ENCODE measurements at regions not wholly inside any gene's neighbourhood (a gene's known extent, or its start where the extent isn't known, plus 50 kb on each side); places are given as distances from the start of the nearest gene placed in this dataset.
"Not testable (repeated sequence)": the region's sequence is repeated elsewhere in the genome, so short reads cannot be mapped to it uniquely, and the experiment has no call there.

DNA sequence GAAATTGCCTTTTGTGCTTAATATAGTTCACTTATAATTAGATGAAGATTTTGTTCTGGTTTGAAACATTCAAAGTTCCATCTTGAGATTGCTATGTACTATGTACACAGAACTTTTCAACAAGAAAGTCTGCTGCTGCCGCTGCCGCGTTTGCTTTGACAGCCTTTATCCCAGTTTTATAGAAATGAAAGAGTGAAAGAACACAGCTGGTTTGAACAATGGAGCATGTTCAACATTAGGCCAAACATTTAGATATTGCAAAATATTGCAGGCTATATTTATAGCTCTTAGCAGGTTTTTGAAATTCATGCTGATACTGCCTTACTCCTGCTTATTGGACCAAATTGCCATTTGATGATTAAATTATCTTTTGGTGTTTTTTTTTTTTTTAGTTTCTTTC lies 299.8 kb upstream of the PRKD1 start:
- DNase-seq: no peak

DNA sequence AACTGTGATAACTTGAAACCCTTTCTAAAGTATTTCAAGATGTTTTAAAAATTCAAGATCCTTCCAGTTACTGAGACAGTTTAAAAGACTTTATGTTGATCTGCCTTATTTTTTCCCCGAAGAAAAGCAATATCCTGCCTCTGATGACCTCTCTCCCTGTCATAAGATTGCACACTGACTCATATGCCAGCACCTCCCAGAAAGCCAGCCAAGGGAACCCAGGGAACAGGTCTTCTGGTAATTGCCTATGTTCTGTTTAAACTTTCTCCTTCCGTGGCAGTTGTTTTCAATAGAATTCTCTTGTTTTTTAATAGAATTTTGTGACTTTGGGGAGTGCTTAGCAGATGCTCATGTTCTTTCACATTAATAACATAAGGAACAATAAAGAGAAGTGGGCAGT lies 300.2 kb upstream of the PRKD1 start:
- DNase-seq: no peak

GRCh38 chr14:30230719-30231118 lies 303.1 kb upstream of the PRKD1 start:
- DNase-seq: no peak

- DNase-seq: no peak
These were observed 307.3 kb upstream of the PRKD1 start for GRCh38 chr14:30234966-30235365.

DNA sequence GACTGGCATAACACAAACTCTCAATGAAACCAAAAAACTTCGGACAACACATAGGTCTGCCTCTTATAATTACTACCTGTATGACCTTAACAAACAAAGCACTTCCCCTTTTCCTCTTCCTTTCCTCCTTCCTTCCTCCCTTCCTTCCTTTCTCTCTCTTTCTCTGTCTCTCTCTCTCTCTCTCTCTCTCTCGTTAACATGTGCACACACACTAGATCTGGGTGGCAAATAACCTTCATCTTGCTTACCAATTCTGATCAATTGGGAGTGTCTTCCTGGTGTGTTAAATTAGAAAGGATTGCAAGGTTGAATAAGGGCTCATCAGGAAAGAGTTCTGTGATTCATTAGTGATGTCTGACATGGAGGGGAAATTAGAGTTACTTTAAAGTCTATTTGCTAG lies 307.8 kb upstream of the PRKD1 start:
- DNase-seq: no peak

- DNase-seq: no peak
These were observed 311.3 kb upstream of the PRKD1 start for GRCh38 chr14:30238936-30239335.

DNA sequence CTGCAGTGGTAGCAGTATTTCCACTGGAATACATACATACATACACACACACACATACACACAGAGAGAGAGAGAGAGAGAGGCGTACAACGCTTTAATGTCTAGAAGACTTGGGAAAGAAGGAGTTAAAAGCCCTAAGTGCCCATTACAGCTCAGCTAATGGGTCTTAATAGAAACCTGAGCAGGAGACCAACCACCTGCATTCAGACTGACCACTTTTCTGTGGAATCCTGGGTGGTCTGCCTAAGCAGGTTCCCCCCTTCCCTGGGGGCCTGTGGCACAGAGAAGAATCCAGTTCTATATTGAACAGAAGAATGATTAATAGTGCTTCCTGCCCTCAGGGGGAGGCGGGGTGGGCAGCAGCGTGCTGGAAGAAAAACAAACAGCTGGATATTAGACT lies 312.4 kb upstream of the PRKD1 start:
- no peak for DNase-seq

DNA sequence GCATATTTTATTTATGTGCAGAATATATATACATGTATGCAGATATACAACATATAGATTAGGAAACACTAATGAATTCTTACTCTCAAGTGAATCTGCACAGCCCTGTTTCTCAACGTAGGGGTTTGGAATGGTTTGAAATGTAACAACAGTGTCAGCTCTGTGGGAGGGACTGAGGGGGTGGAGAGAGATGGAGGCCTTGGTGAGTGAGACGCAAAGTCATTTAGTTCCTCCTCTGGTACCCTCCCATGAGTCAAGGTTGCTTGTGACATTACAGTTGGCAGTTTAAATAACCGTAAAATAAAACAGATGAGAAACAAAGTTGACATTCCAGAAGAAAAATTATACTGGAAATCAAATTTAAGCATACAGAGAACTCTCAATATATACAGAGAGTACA lies 313.0 kb upstream of the PRKD1 start:
- no peak for DNase-seq

- DNase-seq: no peak
These were observed 315.1 kb upstream of the PRKD1 start for GRCh38 chr14:30242744-30243143.

- no peak for DNase-seq
These were observed 315.6 kb upstream of the PRKD1 start for GRCh38 chr14:30243207-30243606.

DNA sequence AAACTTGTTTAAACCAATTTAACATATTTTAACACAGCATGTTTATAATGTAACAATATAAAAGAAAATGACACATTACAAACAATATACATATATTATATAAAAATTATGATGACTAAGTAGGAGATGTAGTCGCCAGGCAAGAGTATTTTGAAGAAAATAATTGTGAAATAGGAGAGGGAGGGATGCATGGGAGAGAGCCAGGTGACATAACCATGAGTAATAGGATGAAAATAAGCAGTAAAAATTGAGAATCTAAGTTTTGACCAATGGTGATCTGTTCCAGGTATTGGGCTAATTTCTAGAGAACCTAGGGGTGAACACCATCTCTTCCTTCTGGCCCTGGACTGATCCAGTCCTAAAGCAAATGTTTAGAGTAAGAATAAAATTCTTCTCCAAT lies 315.2 kb upstream of the G2E3 start:
- no peak for DNase-seq

- DNase-seq: not testable (repeated sequence)
These were observed 314.6 kb upstream of the G2E3 start for GRCh38 chr14:30244348-30244747.

DNA sequence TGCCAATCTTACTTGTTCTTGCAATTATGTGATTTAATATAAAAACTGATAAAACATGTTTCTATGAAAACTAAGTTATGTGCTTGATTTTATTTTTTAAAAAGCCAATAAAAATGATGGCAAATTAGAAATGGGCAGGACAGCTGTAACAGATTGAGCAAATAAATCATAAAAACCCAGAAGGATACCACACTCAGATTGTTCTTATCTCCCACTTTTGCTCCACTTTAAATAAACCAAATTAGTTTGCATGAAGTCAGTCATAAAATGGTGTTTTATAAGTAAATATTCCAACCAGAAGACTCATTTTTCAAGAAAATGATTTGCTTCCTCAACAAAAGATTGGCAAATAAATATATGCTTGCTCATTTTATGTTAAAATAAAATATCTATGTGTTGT lies 307.9 kb upstream of the G2E3 start:
- no peak for DNase-seq

- DNase-seq: no peak
These were observed 307.3 kb upstream of the G2E3 start for GRCh38 chr14:30251557-30252100.

- no peak for DNase-seq
These were observed 306.8 kb upstream of the G2E3 start for GRCh38 chr14:30252151-30252550.

DNA sequence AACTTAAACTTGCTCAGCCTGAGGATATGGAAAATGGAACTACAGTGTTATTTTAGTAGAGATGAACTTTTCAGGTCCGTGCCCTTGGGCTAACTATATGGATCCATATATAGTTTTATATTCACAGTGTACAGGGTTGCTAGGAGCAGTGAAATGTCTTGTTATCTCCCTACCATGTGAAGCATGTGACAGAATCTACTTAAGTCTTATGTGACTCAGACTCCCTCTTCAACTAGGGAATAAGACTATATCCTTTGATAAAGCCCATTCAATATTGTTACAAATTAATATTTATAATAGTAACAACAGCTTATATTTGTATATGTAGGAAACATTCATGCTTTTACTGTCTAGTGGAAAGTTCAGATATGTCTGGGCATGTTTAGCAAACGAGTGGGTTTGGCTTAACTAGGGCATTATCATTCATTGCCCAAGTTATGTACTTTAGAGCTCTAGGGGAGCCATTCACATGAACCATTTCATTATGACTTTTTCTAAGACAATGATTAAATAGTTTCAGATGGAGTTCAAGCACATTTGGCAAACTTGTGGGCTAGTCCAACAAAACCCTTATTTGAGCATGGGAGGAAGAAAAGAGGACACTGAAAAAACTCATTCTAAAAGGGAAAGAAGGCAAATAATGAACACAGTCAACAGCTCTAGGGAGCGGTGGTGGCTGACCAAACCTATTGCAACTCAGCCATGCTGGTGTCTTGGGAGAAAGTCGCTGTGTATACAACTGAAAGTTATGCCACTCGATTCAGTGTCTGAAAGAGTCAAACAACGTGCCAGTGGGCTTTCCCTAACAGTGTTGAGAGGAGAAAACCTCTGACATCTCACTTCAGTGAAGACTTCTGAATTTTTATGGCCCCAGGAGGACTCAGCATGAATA lies 305.9 kb upstream of the G2E3 start:
- no peak for DNase-seq

DNA sequence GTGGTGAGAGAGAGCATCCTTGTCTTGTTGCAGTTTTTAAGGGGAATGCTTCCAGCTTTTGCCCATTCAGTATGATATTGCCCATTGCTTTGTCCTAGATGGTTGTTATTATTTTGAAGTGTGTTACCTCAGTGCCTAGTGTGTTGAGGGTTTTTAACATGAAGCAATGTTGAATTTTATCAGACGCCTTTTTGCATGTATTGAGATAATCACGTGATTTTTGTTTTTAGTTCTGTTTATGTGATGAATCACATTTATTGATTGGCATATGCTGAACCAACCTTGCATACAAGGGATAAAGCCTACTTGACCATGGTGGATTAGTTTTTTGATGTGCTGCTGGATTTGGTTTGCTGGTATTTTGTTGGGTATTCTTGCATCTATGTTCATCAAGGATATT lies 302.3 kb upstream of the G2E3 start:
- no peak for DNase-seq

DNA sequence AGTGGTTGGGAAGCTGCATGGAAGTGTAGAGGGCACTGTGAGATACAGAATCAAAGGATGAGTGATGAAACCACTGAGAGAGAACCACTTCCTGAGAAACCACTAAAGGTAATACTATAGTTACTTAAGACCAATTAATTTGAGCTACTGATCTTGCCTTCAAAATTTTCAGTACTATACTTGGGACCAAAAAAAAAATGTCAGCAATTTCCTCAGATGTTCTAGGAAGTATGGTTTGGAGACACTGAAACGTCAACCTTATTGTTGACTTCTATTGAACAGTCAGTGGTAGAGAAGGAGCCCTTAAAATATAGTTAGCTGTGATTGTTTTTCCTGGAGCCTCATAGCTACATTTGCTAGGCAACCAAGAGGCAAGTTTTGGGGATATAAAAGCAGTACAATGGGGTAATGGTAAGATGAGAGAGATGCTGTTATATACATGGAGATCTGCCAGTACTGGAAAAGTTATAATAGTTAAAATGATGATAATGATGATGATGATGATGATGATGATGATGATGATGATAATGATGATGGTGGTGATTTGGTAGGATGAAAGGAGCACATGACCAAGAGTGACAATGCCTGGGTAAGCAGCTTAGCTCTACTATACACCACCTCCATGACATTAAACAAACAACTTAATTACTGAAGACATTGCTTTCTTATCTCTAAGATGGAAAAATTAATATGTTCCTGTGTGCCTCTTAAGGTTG lies 300.9 kb upstream of the G2E3 start:
- no peak for DNase-seq

- DNase-seq: no peak
These were observed 297.9 kb upstream of the G2E3 start for GRCh38 chr14:30260833-30261607.

DNA sequence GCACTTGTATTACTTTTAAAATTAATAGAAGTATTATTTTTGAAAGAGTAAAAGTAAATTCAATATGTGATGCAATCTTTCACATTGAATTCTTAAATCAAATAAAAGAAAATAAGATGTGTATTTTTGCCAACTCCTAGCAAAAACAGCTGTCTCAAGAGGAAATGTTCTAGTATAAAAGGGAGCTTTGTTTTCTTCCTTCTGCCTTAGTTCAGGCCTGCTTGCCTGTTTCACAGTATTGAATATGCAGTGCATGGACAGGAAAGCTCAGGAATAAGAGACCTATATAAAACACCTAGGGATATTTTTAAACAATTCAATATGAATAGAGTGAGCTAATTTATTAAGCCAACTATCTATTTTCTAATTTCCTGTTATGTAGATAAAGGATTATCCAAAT lies 294.8 kb upstream of the G2E3 start:
- no peak for DNase-seq

GRCh38 chr14:30266290-30266689 lies 292.7 kb upstream of the G2E3 start:
- no peak for DNase-seq

DNA sequence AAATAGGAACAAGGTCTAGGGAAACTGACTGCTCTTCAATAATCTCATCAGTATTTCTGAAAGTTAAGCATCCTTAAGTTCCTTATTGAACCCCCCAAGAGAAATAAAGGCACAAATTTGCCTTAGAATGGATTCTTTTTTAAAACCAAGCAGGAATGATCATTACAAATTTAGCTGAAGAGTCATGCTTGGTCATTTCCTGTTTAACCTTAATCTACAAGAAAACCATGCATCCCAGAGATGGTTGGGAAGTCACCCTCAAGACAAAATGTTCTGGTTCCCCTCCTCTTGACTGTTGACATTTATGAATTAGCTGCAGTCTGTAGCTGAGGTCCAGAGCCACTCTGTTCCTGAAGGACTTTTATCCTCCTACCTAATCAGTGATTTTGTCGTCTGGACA lies 291.8 kb upstream of the G2E3 start:
- no peak for DNase-seq
